Astrocyte (in vitro differentiated cells and primary cell): ENCODE measurements at regions not wholly inside any gene's neighbourhood (a gene's known extent, or its start where the extent isn't known, plus 50 kb on each side); places are given as distances from the start of the nearest gene placed in this dataset.
"Not testable (repeated sequence)": the region's sequence is repeated elsewhere in the genome, so short reads cannot be mapped to it uniquely, and the experiment has no call there.

Experiments
- DNase-seq: peaks from one replicate; pipeline ENCODE4 v3.0.0-alpha.2; 2010; ENCODE audit warnings: low read depth
- FAIRE-seq: peaks from 2 replicates; lab custom pipeline; 2011; peaks lifted over from hg19 to GRCh38; lab: Jason Lieb, UNC
- H2AFZ ChIP-seq: 2 replicates; pipeline ENCODE4 v1.6.0; 2012; ENCODE audit warnings: low read depth, low read length, inconsistent platforms
- H3K27ac ChIP-seq: 2 replicates; pipeline ENCODE4 v1.5.1; 2011; ENCODE audit warnings: low read depth, low read length, inconsistent platforms
- H3K27me3 ChIP-seq: 2 replicates; pipeline ENCODE4 v1.6.0; 2011; ENCODE audit warnings: low read length, inconsistent platforms; ENCODE audit not compliant: insufficient read depth
- H3K36me3 ChIP-seq: 2 replicates; pipeline ENCODE4 v1.5.1; 2011; ENCODE audit warnings: low read length, inconsistent platforms; ENCODE audit not compliant: insufficient read depth
- H3K4me1 ChIP-seq: 2 replicates; pipeline ENCODE4 v1.5.1; 2011; ENCODE audit warnings: low read length, inconsistent platforms; ENCODE audit not compliant: insufficient read depth
- H3K4me2 ChIP-seq: 2 replicates; pipeline ENCODE4 v1.6.0; 2012; ENCODE audit warnings: low read length, inconsistent platforms
- H3K4me3 ChIP-seq: 2 replicates; pipeline ENCODE4 v1.5.1; 2011; ENCODE audit warnings: low read depth, mild to moderate bottlenecking, low read length, inconsistent platforms; ENCODE audit not compliant: insufficient read depth
- H3K79me2 ChIP-seq: 2 replicates; pipeline ENCODE4 v1.6.0; 2012; ENCODE audit warnings: mild to moderate bottlenecking, low read length, inconsistent platforms; ENCODE audit not compliant: insufficient read depth
- H3K9ac ChIP-seq: 2 replicates; pipeline ENCODE4 v1.6.0; 2012; ENCODE audit warnings: mild to moderate bottlenecking, low read length, inconsistent platforms
- H3K9me3 ChIP-seq: 2 replicates; pipeline ENCODE4 v1.5.1; 2012; ENCODE audit warnings: low read depth, mild to moderate bottlenecking, low read length, inconsistent platforms; ENCODE audit not compliant: insufficient read depth
- H4K20me1 ChIP-seq: 2 replicates; pipeline ENCODE4 v1.6.0; 2012; ENCODE audit warnings: low read length, inconsistent platforms; ENCODE audit not compliant: insufficient read depth
- H3K27ac Mint-ChIP-seq: one replicate; pipeline ENCODE4 v1.8.0; 2021; ENCODE audit warnings: mild to moderate bottlenecking, mixed read lengths; ENCODE audit not compliant: unreplicated experiment
- H3K27me3 Mint-ChIP-seq: one replicate; pipeline ENCODE4 v1.8.0; 2021; ENCODE audit warnings: low read depth, mixed read lengths; ENCODE audit not compliant: unreplicated experiment
- H3K36me3 Mint-ChIP-seq: one replicate; pipeline ENCODE4 v1.8.0; 2021; ENCODE audit warnings: low read depth, mixed read lengths; ENCODE audit not compliant: unreplicated experiment
- H3K4me1 Mint-ChIP-seq: one replicate; pipeline ENCODE4 v1.8.0; 2021; ENCODE audit warnings: low read depth, mixed read lengths; ENCODE audit not compliant: unreplicated experiment
- H3K4me3 Mint-ChIP-seq: one replicate; pipeline ENCODE4 v1.8.0; 2021; ENCODE audit warnings: mild to moderate bottlenecking, moderate library complexity, mixed read lengths; ENCODE audit not compliant: unreplicated experiment
- H3K9me3 Mint-ChIP-seq: one replicate; pipeline ENCODE4 v1.8.0; 2021; ENCODE audit warnings: mild to moderate bottlenecking, mixed read lengths; ENCODE audit not compliant: unreplicated experiment

- H3K27ac Mint-ChIP-seq, H3K36me3 Mint-ChIP-seq, H3K4me1 ChIP-seq, H3K4me3 Mint-ChIP-seq, H3K4me2 ChIP-seq, H3K36me3 ChIP-seq, H3K27me3 ChIP-seq, H3K9me3 ChIP-seq, H3K4me3 ChIP-seq, H2AFZ ChIP-seq, DNase-seq, H4K20me1 ChIP-seq, FAIRE-seq, H3K27me3 Mint-ChIP-seq, H3K79me2 ChIP-seq, H3K9me3 Mint-ChIP-seq, H3K27ac ChIP-seq, H3K9ac ChIP-seq, H3K4me1 Mint-ChIP-seq: not testable (repeated sequence)
These were observed 5456.7 kb upstream of the TPTE start for GRCh38 chr21:5064581-5065142.

DNA sequence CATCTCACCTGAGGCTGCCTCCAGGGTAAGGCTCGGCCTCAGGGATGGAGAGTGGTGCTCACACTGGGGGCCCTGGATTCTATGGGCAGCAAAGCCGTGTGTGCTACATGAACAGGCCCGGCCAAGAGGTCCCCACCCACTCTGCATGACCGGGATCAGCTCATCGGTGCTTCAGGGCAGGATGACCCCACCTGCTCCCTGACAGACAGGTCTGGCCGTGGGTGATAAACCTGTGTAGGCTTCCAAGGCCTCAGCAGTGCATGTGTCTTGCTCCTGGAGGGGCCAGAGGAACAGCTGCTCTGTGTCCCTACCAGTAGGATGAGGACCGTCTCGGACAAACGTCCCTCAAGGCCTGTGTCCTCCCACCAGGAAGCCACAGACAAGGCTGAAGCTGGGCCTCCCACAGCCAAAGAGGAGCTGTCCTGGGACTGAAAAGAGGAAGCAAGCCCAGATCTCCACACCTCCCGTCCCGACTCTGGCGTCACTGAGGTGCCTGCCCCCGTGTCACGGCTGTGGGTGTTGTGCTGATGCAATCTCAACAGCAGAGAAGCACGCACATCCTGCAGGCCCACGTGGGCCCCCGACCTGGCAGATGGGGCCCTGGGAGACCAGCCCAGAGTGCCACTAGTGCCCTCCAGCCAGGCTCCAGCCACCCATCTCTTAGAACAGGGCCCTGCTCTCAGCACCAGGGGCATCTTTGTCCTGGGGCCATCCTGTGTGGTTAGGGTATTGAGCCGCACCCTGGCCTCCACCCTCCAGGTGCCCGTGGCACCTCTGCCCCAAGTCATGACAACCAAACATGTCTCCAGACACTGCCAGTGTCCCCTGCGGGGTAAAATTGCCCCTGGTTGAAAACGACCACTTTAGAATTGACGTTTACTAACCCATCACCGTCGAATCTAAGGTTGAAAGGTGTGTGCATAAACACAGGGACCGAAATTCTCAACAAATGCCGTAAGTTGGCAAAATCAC, 5455.9 kb upstream of the TPTE start:
- DNase-seq, H3K4me1 Mint-ChIP-seq, H3K9me3 Mint-ChIP-seq, H3K27ac Mint-ChIP-seq, FAIRE-seq, H3K27me3 ChIP-seq, H3K4me3 Mint-ChIP-seq, H3K4me3 ChIP-seq, H3K4me2 ChIP-seq, H4K20me1 ChIP-seq, H3K27ac ChIP-seq, H3K36me3 Mint-ChIP-seq, H3K79me2 ChIP-seq, H3K9me3 ChIP-seq, H3K4me1 ChIP-seq, H3K36me3 ChIP-seq, H3K27me3 Mint-ChIP-seq, H3K9ac ChIP-seq, H2AFZ ChIP-seq: not testable (repeated sequence)

GRCh38 chr21:5066682-5067251, 5454.6 kb upstream of the TPTE start:
- not testable (repeated sequence) for H3K9me3 Mint-ChIP-seq, H3K79me2 ChIP-seq, H3K36me3 ChIP-seq, H3K36me3 Mint-ChIP-seq, H3K27ac Mint-ChIP-seq, DNase-seq, H2AFZ ChIP-seq, H3K27ac ChIP-seq, H3K4me1 Mint-ChIP-seq, H4K20me1 ChIP-seq, H3K9me3 ChIP-seq, H3K4me2 ChIP-seq, H3K4me3 Mint-ChIP-seq, H3K9ac ChIP-seq, FAIRE-seq, H3K4me3 ChIP-seq, H3K27me3 Mint-ChIP-seq, H3K4me1 ChIP-seq, H3K27me3 ChIP-seq

GRCh38 chr21:5067326-5068048, 5453.9 kb upstream of the TPTE start:
- FAIRE-seq, result not testable (repeated sequence)

DNA sequence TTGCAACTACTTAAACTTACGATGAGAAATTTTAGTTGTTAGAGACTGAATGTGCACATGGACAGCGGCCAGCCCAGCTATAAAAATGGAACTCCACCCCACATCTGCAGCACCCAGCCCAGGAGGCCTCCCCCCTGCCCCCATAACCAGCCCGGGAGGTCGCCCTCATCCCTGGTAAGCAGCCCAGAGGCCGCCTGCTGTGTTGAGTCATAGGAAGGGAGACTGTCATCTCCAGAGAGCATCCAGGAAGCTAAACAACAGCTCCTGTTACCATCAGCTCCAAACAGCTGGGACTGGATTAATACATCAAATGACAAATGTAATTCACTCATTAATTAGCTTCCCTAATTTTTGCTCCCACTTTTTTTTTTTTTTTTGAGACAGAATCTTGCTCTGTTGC, 5452.7 kb upstream of the TPTE start:
- H3K4me1 Mint-ChIP-seq, H3K36me3 Mint-ChIP-seq, H3K9me3 Mint-ChIP-seq: not testable (repeated sequence)

More at GRCh38 chr21:5067326-5068048, 5453.9 kb upstream of the TPTE start:
- not testable (repeated sequence) for H3K36me3 ChIP-seq, H3K4me3 ChIP-seq, H3K9me3 Mint-ChIP-seq, H4K20me1 ChIP-seq, H3K4me1 Mint-ChIP-seq, H3K27ac Mint-ChIP-seq, H3K9ac ChIP-seq, DNase-seq, H3K4me1 ChIP-seq, H3K79me2 ChIP-seq, H3K36me3 Mint-ChIP-seq, H3K27me3 Mint-ChIP-seq, H2AFZ ChIP-seq, H3K27me3 ChIP-seq, H3K4me3 Mint-ChIP-seq, H3K9me3 ChIP-seq, H3K4me2 ChIP-seq, H3K27ac ChIP-seq

More for the DNA sequence above, 5452.7 kb upstream of the TPTE start:
- not testable (repeated sequence) for H4K20me1 ChIP-seq, H3K4me3 ChIP-seq, DNase-seq, H3K27me3 Mint-ChIP-seq, H3K27ac ChIP-seq, H3K4me2 ChIP-seq, H3K9me3 ChIP-seq, H3K36me3 ChIP-seq, H3K4me3 Mint-ChIP-seq, H3K27ac Mint-ChIP-seq, H3K4me1 ChIP-seq, H3K27me3 ChIP-seq, H3K9ac ChIP-seq, H2AFZ ChIP-seq, FAIRE-seq, H3K79me2 ChIP-seq
